Nephron (organoid): ENCODE measurements at regions not wholly inside any gene's neighbourhood (a gene's known extent, or its start where the extent isn't known, plus 50 kb on each side); places are given as distances from the start of the nearest gene placed in this dataset.
A peak's percentile ranks its signal among the peaks of the same experiment; 100 is the strongest.

Experiments used
- H3K27ac Mint-ChIP-seq, 3 experiments: 2 replicates each; pipeline ENCODE4 v1.8.0; 2020; ENCODE audit warnings: mixed read lengths in 3 of 3, mild to moderate bottlenecking in 2 of 3, moderate library complexity in 1 of 3
- H3K27me3 Mint-ChIP-seq: 2 replicates; pipeline ENCODE4 v1.8.0; 2021; ENCODE audit warnings: low read depth, mild to moderate bottlenecking, moderate library complexity, mixed read lengths
- H3K36me3 Mint-ChIP-seq: 2 replicates; pipeline ENCODE4 v1.8.0; 2020; ENCODE audit warnings: low read depth, mixed read lengths
- H3K4me1 Mint-ChIP-seq: 2 replicates; pipeline ENCODE4 v1.8.0; 2020; ENCODE audit warnings: mixed read lengths
- H3K4me3 Mint-ChIP-seq, 3 experiments: 2 replicates each; pipeline ENCODE4 v1.8.0; 2020; ENCODE audit warnings: mild to moderate bottlenecking in 3 of 3, mixed read lengths in 3 of 3, moderate library complexity in 2 of 3
- H3K9me3 Mint-ChIP-seq: 2 replicates; pipeline ENCODE4 v1.8.0; 2020; ENCODE audit warnings: mixed read lengths
- CTCF ChIP-seq, 3 experiments: fragments of 200-600 bp; sonication (generic); IDR thresholded peaks; one replicate each; pipeline ENCODE4 v1.5.0; 2021; ENCODE audit warnings: antibody characterized with exemption in 3 of 3; ENCODE audit not compliant: unreplicated experiment in 3 of 3

- Mint-ChIP-seq H3K27me3 (no peaks in the 10 kb centered on the region), H3K27ac (no peak overlapping the region), H3K4me1 (no peaks in the 10 kb centered on the region), H3K9me3 (no peaks in the 10 kb centered on the region), H3K4me3 (no peak overlapping the region), H3K36me3 (no peaks in the 10 kb centered on the region)
- no peak for TF ChIP-seq CTCF (IDR thresholded peaks at IDR 0.05; ENCODE audit: unreplicated experiment in 3 of 3)
These were observed 56.6 kb upstream of the BEX4 start for GRCh38 chrX:103158317-103158621.

- peak; percentile 50 to 70 (median 58) for TF ChIP-seq CTCF (IDR thresholded peaks at IDR 0.05; ENCODE audit: unreplicated experiment in 3 of 3)
- H3K36me3 Mint-ChIP-seq = no peaks in the 10 kb centered on the region
These were observed 57.2 kb upstream of the BEX4 start for GRCh38 chrX:103157496-103158316.

DNA sequence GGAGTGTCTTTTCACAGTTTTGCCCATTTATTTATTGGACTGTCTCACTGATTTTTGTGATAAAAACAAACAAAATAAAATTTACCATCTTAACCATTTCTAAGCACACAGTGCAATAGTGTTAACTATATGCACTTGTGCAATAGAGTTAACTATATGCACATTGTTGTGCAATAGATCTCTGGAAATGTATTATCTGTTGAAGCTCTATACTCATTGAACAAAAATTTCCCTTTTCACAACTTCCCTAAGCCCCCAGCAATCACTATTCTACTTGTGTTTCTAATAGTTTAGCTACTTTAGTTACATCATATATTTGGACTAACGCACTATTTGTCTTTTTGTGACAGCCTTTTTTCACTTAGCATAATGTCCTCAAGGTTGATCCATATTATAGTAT lies 59.7 kb upstream of the BEX4 start:
- Mint-ChIP-seq H3K27ac (no peak overlapping the region), H3K4me3 (no peak overlapping the region), H3K27me3 (no peaks in the 10 kb centered on the region), H3K36me3 (no peaks in the 10 kb centered on the region), H3K9me3 (peaks cover 3% of the 10 kb centered on the region), H3K4me1 (peaks cover 5% of the 10 kb centered on the region)
- TF ChIP-seq CTCF (IDR thresholded peaks at IDR 0.05; ENCODE audit: unreplicated experiment in 3 of 3) = no peak

More at GRCh38 chrX:103157496-103158316, 57.2 kb upstream of the BEX4 start:
- Mint-ChIP-seq H3K4me1 (no peaks in the 10 kb centered on the region), H3K27ac (no peak overlapping the region), H3K9me3 (peaks cover 3% of the 10 kb centered on the region), H3K4me3 (no peak overlapping the region), H3K27me3 (no peaks in the 10 kb centered on the region)

DNA sequence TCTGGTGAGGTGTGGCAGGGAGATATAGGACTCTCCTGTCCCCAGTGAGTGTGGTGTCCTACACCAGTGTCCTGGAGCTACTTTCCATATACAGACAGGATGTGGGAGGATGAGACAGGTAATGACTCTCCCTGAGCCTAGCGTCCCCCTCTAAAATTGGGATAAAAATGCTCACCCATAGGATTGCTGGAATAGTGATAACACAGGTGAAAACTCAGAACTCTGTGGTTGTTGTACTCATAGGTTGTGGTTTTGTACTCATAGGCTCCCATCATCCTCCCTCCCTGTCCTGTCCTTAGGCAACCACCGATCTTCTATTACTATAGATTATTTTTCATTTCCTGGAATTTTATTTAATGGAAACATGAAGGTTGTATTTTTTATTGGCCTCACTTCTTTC lies 60.7 kb upstream of the NXF3 start:
- H3K4me3 Mint-ChIP-seq = no peak overlapping the region
- no peak overlapping the region for H3K27ac Mint-ChIP-seq
- H3K27me3 Mint-ChIP-seq = no peaks in the 10 kb centered on the region
- H3K9me3 Mint-ChIP-seq = peaks cover 5% of the 10 kb centered on the region
- peaks cover 5% of the 10 kb centered on the region for H3K4me1 Mint-ChIP-seq
- no peaks in the 10 kb centered on the region for H3K36me3 Mint-ChIP-seq
- TF ChIP-seq CTCF (IDR thresholded peaks at IDR 0.05; ENCODE audit: unreplicated experiment in 3 of 3) = no peak

- no peak for TF ChIP-seq CTCF (IDR thresholded peaks at IDR 0.05; ENCODE audit: unreplicated experiment in 3 of 3)
- Mint-ChIP-seq H3K36me3 (no peaks in the 10 kb centered on the region), H3K9me3 (peaks cover 5% of the 10 kb centered on the region), H3K4me1 (peaks cover 5% of the 10 kb centered on the region), H3K4me3 (no peak overlapping the region), H3K27me3 (no peaks in the 10 kb centered on the region), H3K27ac (peak overlapping the region in 1 of 3 experiments; percentile 16)
These were observed 58.9 kb upstream of the NXF3 start for GRCh38 chrX:103151799-103152198.

DNA sequence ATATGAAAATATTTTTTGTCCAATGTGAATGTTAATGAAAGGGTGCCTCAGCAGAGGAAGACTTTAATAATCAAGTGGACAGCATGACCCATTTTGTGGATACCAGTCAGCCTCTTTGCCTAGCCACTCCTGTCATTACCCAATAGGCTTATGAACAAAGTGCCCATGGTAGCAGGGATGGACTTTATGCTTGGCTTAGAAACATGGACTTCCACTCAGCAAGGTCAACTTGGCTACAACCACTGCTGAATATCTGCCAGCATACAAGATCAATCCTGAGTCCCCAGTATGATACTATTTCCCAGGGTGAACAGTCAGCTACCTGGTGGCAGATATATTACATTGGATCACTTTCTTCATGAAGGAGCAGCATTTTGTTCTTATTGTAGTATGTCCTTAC lies 56.7 kb upstream of the NXF3 start:
- no peak overlapping the region for H3K4me3 Mint-ChIP-seq
- H3K27me3 Mint-ChIP-seq = no peaks in the 10 kb centered on the region
- peaks cover 5% of the 10 kb centered on the region for H3K9me3 Mint-ChIP-seq
- H3K27ac Mint-ChIP-seq = no peak overlapping the region
- no peaks in the 10 kb centered on the region for H3K36me3 Mint-ChIP-seq
- peaks cover 5% of the 10 kb centered on the region for H3K4me1 Mint-ChIP-seq
- no peak for TF ChIP-seq CTCF (IDR thresholded peaks at IDR 0.05; ENCODE audit: unreplicated experiment in 3 of 3)
